ENCODE measurements at regions not wholly inside any gene's neighbourhood (a gene's known extent, or its start where the extent isn't known, plus 50 kb on each side); places are given as distances from the start of the nearest gene placed in this dataset.

GRCh38 chr1:79224537-79224936 is 218.0 kb upstream of the ADGRL4 start:
- no peaks in the 10 kb centered on the region for H3K4me1 Mint-ChIP-seq (ENCODE audit: low read depth, unreplicated experiment)
- TF ChIP-seq CTCF (IDR thresholded peaks at IDR 0.05; ENCODE audit: unreplicated experiment): no peak
- intact Hi-C loops (cut with micrococcal nuclease; ENCODE audit: unreplicated experiment): no loop called here

GRCh38 chr1:79220509-79220908 is 214.0 kb upstream of the ADGRL4 start:
- Mint-ChIP-seq H3K4me1 (ENCODE audit: low read depth, unreplicated experiment) (no peaks in the 10 kb centered on the region), H3K36me3 (ENCODE audit: insufficient read depth, unreplicated experiment) (no peaks in the 10 kb centered on the region), H3K9me3 (ENCODE audit: low read depth, unreplicated experiment) (no peaks in the 10 kb centered on the region)

More at GRCh38 chr1:79224537-79224936, 218.0 kb upstream of the ADGRL4 start:
- DNase-seq: no peak
- no peaks in the 10 kb centered on the region for H3K27me3 Mint-ChIP-seq (ENCODE audit: unreplicated experiment)
- no peaks in the 10 kb centered on the region for H3K36me3 Mint-ChIP-seq (ENCODE audit: insufficient read depth, unreplicated experiment)
- BruUV-seq (replicated peaks): no TSS peak
- peaks cover 3% of the 10 kb centered on the region for H3K9me3 Mint-ChIP-seq (ENCODE audit: low read depth, unreplicated experiment)
- H3K4me3 Mint-ChIP-seq (ENCODE audit: low read depth, unreplicated experiment): no peak overlapping the region
- CTCF ChIA-PET: no interaction called here
- no peak overlapping the region for H3K27ac Mint-ChIP-seq (ENCODE audit: unreplicated experiment)

GRCh38 chr1:79215311-79215710 is 208.8 kb upstream of the ADGRL4 start:
- no peak overlapping the region for H3K4me3 Mint-ChIP-seq (ENCODE audit: low read depth, unreplicated experiment)

More at GRCh38 chr1:79220509-79220908, 214.0 kb upstream of the ADGRL4 start:
- no peak for TF ChIP-seq CTCF (IDR thresholded peaks at IDR 0.05; ENCODE audit: unreplicated experiment)
- Mint-ChIP-seq H3K27me3 (ENCODE audit: unreplicated experiment) (no peaks in the 10 kb centered on the region), H3K27ac (ENCODE audit: unreplicated experiment) (no peak overlapping the region), H3K4me3 (ENCODE audit: low read depth, unreplicated experiment) (no peak overlapping the region)
- no TSS peak for BruUV-seq (replicated peaks)
- CTCF ChIA-PET: no interaction called here
- no peak for DNase-seq
- intact Hi-C loops (cut with micrococcal nuclease; ENCODE audit: unreplicated experiment): no loop called here

GRCh38 chr1:79207786-79208185 is 201.3 kb upstream of the ADGRL4 start:
- peaks cover 23% of the 10 kb centered on the region for H3K4me1 Mint-ChIP-seq (ENCODE audit: low read depth, unreplicated experiment)
- H3K36me3 Mint-ChIP-seq (ENCODE audit: insufficient read depth, unreplicated experiment): no peaks in the 10 kb centered on the region
- intact Hi-C loops (cut with micrococcal nuclease; ENCODE audit: unreplicated experiment): no loop called here
- TF ChIP-seq CTCF (IDR thresholded peaks at IDR 0.05; ENCODE audit: unreplicated experiment): no peak
- peaks cover 8% of the 10 kb centered on the region for H3K9me3 Mint-ChIP-seq (ENCODE audit: low read depth, unreplicated experiment)
- no peak for DNase-seq
- CTCF ChIA-PET: no interaction called here
- BruUV-seq (replicated peaks): no TSS peak
- H3K27ac Mint-ChIP-seq (ENCODE audit: unreplicated experiment): no peak overlapping the region
- H3K27me3 Mint-ChIP-seq (ENCODE audit: unreplicated experiment): no peaks in the 10 kb centered on the region
- no peak overlapping the region for H3K4me3 Mint-ChIP-seq (ENCODE audit: low read depth, unreplicated experiment)

More at GRCh38 chr1:79215311-79215710, 208.8 kb upstream of the ADGRL4 start:
- Mint-ChIP-seq H3K4me1 (ENCODE audit: low read depth, unreplicated experiment) (peaks cover 13% of the 10 kb centered on the region), H3K27ac (ENCODE audit: unreplicated experiment) (no peak overlapping the region), H3K27me3 (ENCODE audit: unreplicated experiment) (no peaks in the 10 kb centered on the region), H3K36me3 (ENCODE audit: insufficient read depth, unreplicated experiment) (no peaks in the 10 kb centered on the region), H3K9me3 (ENCODE audit: low read depth, unreplicated experiment) (peaks cover 8% of the 10 kb centered on the region)
- no peak for DNase-seq
- no peak for TF ChIP-seq CTCF (IDR thresholded peaks at IDR 0.05; ENCODE audit: unreplicated experiment)
- CTCF ChIA-PET: no interaction called here
- BruUV-seq (replicated peaks): no TSS peak
- intact Hi-C loops (cut with micrococcal nuclease; ENCODE audit: unreplicated experiment): no loop called here
